K562 (cell line): ENCODE measurements at regions not wholly inside any gene's neighbourhood (a gene's known extent, or its start where the extent isn't known, plus 50 kb on each side); places are given as distances from the start of the nearest gene placed in this dataset.

Experiments used
- ATAC-seq: fragments of 200-7000 bp; cut with Tn5 transposase; 3 replicates; pipeline ENCODE4 v1.9.1; 2020; ENCODE audit warnings: moderate library complexity
- BruUV-seq: library from RNA; stranded (reverse); fragments of 400-500 nt; replicated peaks from 2 replicates; lab custom pipeline; 2021; lab: Mats Ljungman, UMichigan
- CTCF ChIA-PET: fragments of 300-600 bp; formaldehyde crosslinking; extraction: SDS; loops from one replicate; lab custom pipeline; 2021; ENCODE audit warnings: low intra/inter-chr PET ratio; lab: Yijun Ruan, JAX
- POLR2A ChIA-PET: fragments of 300-600, 350-650 bp; sonication (Branson Sonifier 250); formaldehyde crosslinking; extraction: SDS; loops from one replicate; lab custom pipeline; 2021; ENCODE audit warnings: antibody characterized with exemption, inconsistent platforms; lab: Yijun Ruan, JAX
- DNase-seq, 4 experiments: peaks; one replicate each; pipeline versions ENCODE4 v3.0.0 to v3.0.0-alpha.2; 2011 to 2018; ENCODE audit warnings: low spot score in 3 of 4, mixed read lengths in 3 of 4; ENCODE audit errors: extremely low read depth in 1 of 4
- FAIRE-seq: peaks from 2 replicates; lab custom pipeline; 2011; peaks lifted over from hg19 to GRCh38; lab: Jason Lieb, UNC
- H2AFZ ChIP-seq: 2 replicates; pipeline ENCODE4 v1.6.0; 2011; ENCODE audit warnings: low read depth, low read length, control low read depth, inconsistent platforms
- H3K27ac ChIP-seq: fragments of 200-600 bp; 3 replicates; pipeline ENCODE4 v1.8.0; 2011; ENCODE audit warnings: low read depth, mild to moderate bottlenecking, control low read depth, inconsistent platforms, low read length, moderate library complexity, mixed read lengths; ENCODE audit errors: extremely low read depth
- H3K27me3 ChIP-seq, 2 experiments: fragments of 300-600 bp in 1 of 2; 2 replicates in 1 of 2; 3 replicates in 1 of 2; pipeline versions ENCODE4 v1.6.0 to v1.8.0; 2011; ENCODE audit warnings: inconsistent platforms in 2 of 2, low read length in 2 of 2, mild to moderate bottlenecking in 1 of 2, mixed read lengths in 1 of 2, moderate library complexity in 1 of 2; ENCODE audit not compliant: control insufficient read depth in 2 of 2, insufficient read depth in 2 of 2
- H3K36me3 ChIP-seq: fragments of 300-600 bp; 3 replicates; pipeline ENCODE4 v1.8.0; 2011; ENCODE audit warnings: mild to moderate bottlenecking, low read length, inconsistent platforms; ENCODE audit not compliant: control insufficient read depth, insufficient read depth
- H3K4me1 ChIP-seq, 2 experiments: fragments of 200-600 bp in 1 of 2; replicated peaks in 1 of 2; 2 replicates in 1 of 2; 3 replicates in 1 of 2; pipeline versions ENCODE4 v1.5.1 to v1.8.0; 2011; ENCODE audit warnings: inconsistent platforms in 2 of 2, low read length in 2 of 2, mild to moderate bottlenecking in 1 of 2, mixed read lengths in 1 of 2, moderate library complexity in 1 of 2; ENCODE audit not compliant: control insufficient read depth in 2 of 2, insufficient read depth in 2 of 2
- H3K4me2 ChIP-seq: 2 replicates; pipeline ENCODE4 v1.6.1; 2011; ENCODE audit warnings: low read length, control low read depth, inconsistent platforms, mixed read lengths; ENCODE audit not compliant: insufficient read depth
- H3K4me3 ChIP-seq: fragments of 200-600 bp; sonication (generic), shearing (Covaris generic); 2 replicates; pipeline ENCODE4 v1.5.1; 2016; ENCODE audit warnings: control low read depth, inconsistent platforms
- H3K79me2 ChIP-seq: fragments of 200-600 bp; 3 replicates; pipeline ENCODE4 v1.8.0; 2011; ENCODE audit warnings: low read length, inconsistent platforms; ENCODE audit not compliant: control insufficient read depth, insufficient read depth
- H3K9ac ChIP-seq, 2 experiments: 2 replicates each; pipeline versions ENCODE4 v1.6.0 to v1.6.1; 2011; ENCODE audit warnings: low read depth in 2 of 2, low read length in 2 of 2, control low read depth in 1 of 2, inconsistent platforms in 1 of 2, mild to moderate bottlenecking in 1 of 2, mixed read lengths in 1 of 2; ENCODE audit not compliant: insufficient read depth in 1 of 2
- H3K9me1 ChIP-seq: one replicate; pipeline ENCODE4 v1.6.0; 2011; ENCODE audit warnings: inconsistent platforms, mild to moderate bottlenecking, low read length, moderate library complexity; ENCODE audit not compliant: control insufficient read depth, insufficient read depth
- H3K9me3 ChIP-seq: replicated peaks from 2 replicates; pipeline ENCODE4 v1.5.1; 2011; ENCODE audit warnings: low read depth, low read length, inconsistent platforms; ENCODE audit not compliant: control insufficient read depth, insufficient read depth
- H4K20me1 ChIP-seq: replicated peaks from 2 replicates; pipeline ENCODE4 v1.6.1; 2011; ENCODE audit warnings: low read length, inconsistent platforms, mixed read lengths; ENCODE audit not compliant: control insufficient read depth, insufficient read depth
- BCL6 ChIP-seq: fragments of 250-450 bp; sonication (Bioruptor Pico); IDR thresholded peaks from 2 replicates; pipeline ENCODE4 v1.4.0; 2020
- BRD9 ChIP-seq: fragments of 450-650 bp; IDR thresholded peaks from 2 replicates; pipeline ENCODE4 v1.6.1; 2018; ENCODE audit warnings: low read depth; ENCODE audit not compliant: partially characterized antibody
- CBX1 ChIP-seq: sonication (generic); IDR thresholded peaks from 2 replicates; pipeline ENCODE4 v1.6.1; 2016; ENCODE audit warnings: antibody characterized with exemption, low read depth, mild to moderate bottlenecking
- FOXK2 ChIP-seq, 2 experiments: fragments of 450-650 bp; IDR thresholded peaks in 1 of 2; conservative IDR thresholded peaks in 1 of 2; 2 replicates each; pipeline ENCODE4 v1.6.1; 2016; ENCODE audit warnings: low read depth in 2 of 2, mild to moderate bottlenecking in 1 of 2
- HCFC1 ChIP-seq: IDR thresholded peaks from 2 replicates; pipeline ENCODE4 v1.6.1; 2012; ENCODE audit warnings: low read depth, low read length, improper control_type of control experiment
- HMGN3 ChIP-seq: IDR thresholded peaks from 2 replicates; pipeline ENCODE4 v1.6.1; 2011; ENCODE audit warnings: borderline replicate concordance, low read depth, mild to moderate bottlenecking, mixed read lengths, low read length; ENCODE audit not compliant: insufficient read length; ENCODE audit errors: extremely low read depth
- HNRNPL ChIP-seq: fragments of 200-400 bp; formaldehyde crosslinking; IDR thresholded peaks from 2 replicates; pipeline ENCODE4 v1.6.1; 2017; ENCODE audit warnings: low read depth, mild to moderate bottlenecking, low read length
- KAT8 ChIP-seq: fragments of 450-650 bp; IDR thresholded peaks from 2 replicates; pipeline ENCODE4 v1.6.1; 2016; ENCODE audit warnings: low read depth, mild to moderate bottlenecking
- NR2C1 ChIP-seq, 2 experiments: fragments of 450-650 bp; IDR thresholded peaks; 2 replicates each; pipeline ENCODE4 v1.6.1; 2017; ENCODE audit warnings: mild to moderate bottlenecking in 2 of 2, antibody characterized with exemption in 1 of 2, inconsistent platforms in 1 of 2, missing compliant biosample characterization in 1 of 2, missing genetic modification characterization in 1 of 2
- NR2C2 ChIP-seq, 2 experiments: fragments of 200-800 bp in 1 of 2; sonication (Bioruptor generic) in 1 of 2; sonication (generic) in 1 of 2; formaldehyde crosslinking in 1 of 2; IDR thresholded peaks; 2 replicates each; pipeline versions ENCODE4 v1.6.1 to v1.8.0; 2016 to 2022; ENCODE audit warnings: mild to moderate bottlenecking in 1 of 2, missing compliant biosample characterization in 1 of 2, missing genetic modification characterization in 1 of 2, missing genetic modification reagents in 1 of 2
- NR2F6 ChIP-seq: fragments of 450-650 bp; formaldehyde crosslinking; IDR thresholded peaks from 2 replicates; pipeline ENCODE4 v1.4.0; 2020; ENCODE audit warnings: mild to moderate bottlenecking
- PHF20 ChIP-seq: fragments of 450-650 bp; IDR thresholded peaks from 2 replicates; pipeline ENCODE4 v1.6.1; 2018; ENCODE audit not compliant: partially characterized antibody
- SIN3B ChIP-seq: fragments of 450-650 bp; IDR thresholded peaks from 2 replicates; pipeline ENCODE4 v1.6.1; 2017; ENCODE audit warnings: low read depth, mild to moderate bottlenecking, moderate library complexity
- TBL1XR1 ChIP-seq, 2 experiments: IDR thresholded peaks; 2 replicates each; pipeline ENCODE4 v1.6.1; 2012; ENCODE audit warnings: improper control_type of control experiment in 2 of 2, low read length in 2 of 2, mild to moderate bottlenecking in 1 of 2
- YBX1 ChIP-seq: fragments of 450-650 bp; IDR thresholded peaks from 2 replicates; pipeline ENCODE4 v1.7.1; 2016; ENCODE audit warnings: mild to moderate bottlenecking
- YY1 ChIP-seq, 3 experiments: IDR thresholded peaks; 2 replicates each; pipeline ENCODE4 v1.6.1; 2011; ENCODE audit warnings: low read length in 2 of 3, mild to moderate bottlenecking in 2 of 3, moderate library complexity in 2 of 3, borderline replicate concordance in 1 of 3, control low read depth in 1 of 3, low read depth in 1 of 3; ENCODE audit not compliant: insufficient read depth in 3 of 3, insufficient replicate concordance in 2 of 3, control insufficient read depth in 1 of 3, insufficient read length in 1 of 3; ENCODE audit errors: extremely low read depth in 1 of 3
- ZNF143 ChIP-seq: sonication (generic); formaldehyde crosslinking; IDR thresholded peaks from 2 replicates; pipeline ENCODE4 v1.9.0; 2022; ENCODE audit warnings: mild to moderate bottlenecking, missing genetic modification reagents
- ZNF224 ChIP-seq: sonication (generic); formaldehyde crosslinking; IDR thresholded peaks from 2 replicates; pipeline ENCODE4 v1.8.0; 2022; ENCODE audit warnings: mild to moderate bottlenecking, missing genetic modification reagents
- ZNF445 ChIP-seq: fragments of 250-450 bp; sonication (Bioruptor Pico); IDR thresholded peaks from 2 replicates; pipeline ENCODE4 v1.4.0; 2020; ENCODE audit warnings: low read depth, mild to moderate bottlenecking, moderate library complexity
- ZNF77 ChIP-seq: fragments of 250-450 bp; sonication (Bioruptor Pico); IDR thresholded peaks from 2 replicates; pipeline ENCODE4 v1.5.0; 2020
- WGBS: fragments of 100-300 bp; shearing (Covaris generic); methylation state at CpG from one replicate; pipeline ENCODE4 v1.1.6; 2016; ENCODE audit warnings: low coverage, mixed read lengths; ENCODE audit not compliant: insufficient coverage; ENCODE audit errors: missing lambda C conversion rate; 5-methylcytosine and 5-hydroxymethylcytosine counted together
- in situ Hi-C: fragments of 300-500 bp; cut with MboI; formaldehyde crosslinking; loops from 4 replicates; pipeline ENCODE4 v1.15.0; 2018; ENCODE audit warnings: inconsistent platforms, mixed read lengths
- intact Hi-C: fragments of 100-400 bp; cut with micrococcal nuclease; formaldehyde crosslinking; loops from 2 replicates; pipeline ENCODE4 v1.14.2; 2022
- TF ChIP-seq, protein P1 (sequence below): fragments of 450-650 bp; IDR thresholded peaks from 2 replicates; pipeline ENCODE4 v1.6.1; 2014; ENCODE audit warnings: low read depth, mild to moderate bottlenecking, moderate library complexity, borderline replicate concordance

GRCh38 chr2:42944779-42945415 lies 152.5 kb upstream of the HAAO start:
- no peak overlapping the region for H3K27ac ChIP-seq
- no peaks in the 10 kb centered on the region for H3K79me2 ChIP-seq
- FAIRE-seq (peak; percentile 40), DNase-seq (peak in 2 of 4 experiments; percentile 44 to 47), ATAC-seq (peak; percentile 76)
- H3K9me1 ChIP-seq, result no peaks in the 10 kb centered on the region
- H4K20me1 ChIP-seq, result no peaks in the 10 kb centered on the region
- no peaks in the 10 kb centered on the region for H3K36me3 ChIP-seq
- no TSS peak for BruUV-seq
- 0 out of 4 replicates have a peak overlapping the region, but pooled peaks of 1 of the 2 experiments have one; percentile 43 for H3K9ac ChIP-seq
- in situ Hi-C loops, result no loop called here
- H2AFZ ChIP-seq, result no peak overlapping the region; the same call in 1 of the 2 replicates
- POLR2A ChIA-PET, result interaction anchor here (0.6 to 1.3 kb wide), 4 partner anchors 75 to 279 kb away, joined by 3 to 4 read pairs (median 3); no protein-coding TSS in a partner anchor
- H3K4me1 ChIP-seq, result peaks cover 2 to 18% of the 10 kb centered on the region in 2 experiments; a peak in 4 of 5 replicates
- WGBS, result 57% methylated on average over 7 of the region's 10 CpGs
- H3K4me3 ChIP-seq, result no peak overlapping the region
- no peak overlapping the region for H3K4me2 ChIP-seq
- CTCF ChIA-PET, result no interaction called here
- intact Hi-C loops, result loop anchor here (5.0 kb wide), 2 partner anchors 118 to 662 kb away; no protein-coding TSS in a partner anchor
- H3K9me3 ChIP-seq, result no peaks in the 10 kb centered on the region
- no peaks in the 10 kb centered on the region for H3K27me3 ChIP-seq
- TF ChIP-seq BRD9 (no peak), FOXK2 (conservative IDR thresholded peaks at IDR 0.05 in 1 of 2, IDR thresholded peaks at IDR 0.05 in 1 of 2; ENCODE audit: low read depth in 2 of 2) (no peak), ZNF224 (no peak), ZNF445 (CRISPR knock-in tag) (no peak), SIN3B (no peak), CBX1 (no peak), NR2C1 (IDR thresholded peaks at IDR 0.05) (peak; percentile 58; the same call in 1 of the 2 replicates), NR2C1 (tag; IDR thresholded peaks at IDR 0.05) (peak; percentile 68), YBX1 (no peak), HCFC1 (peak; percentile 88), PHF20 (no peak), HNRNPL (no peak), BCL6 (CRISPR knock-in tag) (no peak), ZNF143 (CRISPR knock-in tag) (peak; percentile 78), TBL1XR1 (IDR thresholded peaks at IDR 0.05; ENCODE audit: low read length in 2 of 2) (0 out of 4 replicates have a peak, but pooled peaks of 1 of the 2 experiments have one; percentile 25), NR2F6 (CRISPR knock-in tag) (no peak), NR2C2 (CRISPR knock-in tag; IDR thresholded peaks at IDR 0.05) (no peak), NR2C2 (tag; IDR thresholded peaks at IDR 0.05) (peak; percentile 59), KAT8 (no peak), YY1 (IDR thresholded peaks at IDR 0.05; ENCODE audit: borderline replicate concordance in 1 of 3, control insufficient read depth in 1 of 3, extremely low read depth in 1 of 3, insufficient read depth in 3 of 3, insufficient read length in 1 of 3, insufficient replicate concordance in 2 of 3, low read depth in 1 of 3, low read length in 2 of 3) (peak in 1 of 3 experiments; percentile 35), ZNF77 (no peak), HMGN3 (no peak)
- TF ChIP-seq, protein P1, sequence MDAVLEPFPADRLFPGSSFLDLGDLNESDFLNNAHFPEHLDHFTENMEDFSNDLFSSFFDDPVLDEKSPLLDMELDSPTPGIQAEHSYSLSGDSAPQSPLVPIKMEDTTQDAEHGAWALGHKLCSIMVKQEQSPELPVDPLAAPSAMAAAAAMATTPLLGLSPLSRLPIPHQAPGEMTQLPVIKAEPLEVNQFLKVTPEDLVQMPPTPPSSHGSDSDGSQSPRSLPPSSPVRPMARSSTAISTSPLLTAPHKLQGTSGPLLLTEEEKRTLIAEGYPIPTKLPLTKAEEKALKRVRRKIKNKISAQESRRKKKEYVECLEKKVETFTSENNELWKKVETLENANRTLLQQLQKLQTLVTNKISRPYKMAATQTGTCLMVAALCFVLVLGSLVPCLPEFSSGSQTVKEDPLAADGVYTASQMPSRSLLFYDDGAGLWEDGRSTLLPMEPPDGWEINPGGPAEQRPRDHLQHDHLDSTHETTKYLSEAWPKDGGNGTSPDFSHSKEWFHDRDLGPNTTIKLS, result peak; percentile 15; the same call in 1 of the 2 replicates
